GM10266 (cell line): ENCODE measurements at regions not wholly inside any gene's neighbourhood (a gene's known extent, or its start where the extent isn't known, plus 50 kb on each side); places are given as distances from the start of the nearest gene placed in this dataset.
"Not testable (repeated sequence)": the region's sequence is repeated elsewhere in the genome, so short reads cannot be mapped to it uniquely, and the experiment has no call there.

Experiments used
- DNase-seq: peaks from one replicate; pipeline ENCODE4 v3.0.0; 2012; ENCODE audit errors: extremely low spot score
- TF ChIP-seq, protein P1 (sequence below): IDR thresholded peaks from 2 replicates; pipeline ENCODE4 v1.5.1; 2012; ENCODE audit warnings: mild to moderate bottlenecking, low read depth; ENCODE audit not compliant: control insufficient read depth, insufficient read depth; ENCODE audit errors: missing control alignments

DNA sequence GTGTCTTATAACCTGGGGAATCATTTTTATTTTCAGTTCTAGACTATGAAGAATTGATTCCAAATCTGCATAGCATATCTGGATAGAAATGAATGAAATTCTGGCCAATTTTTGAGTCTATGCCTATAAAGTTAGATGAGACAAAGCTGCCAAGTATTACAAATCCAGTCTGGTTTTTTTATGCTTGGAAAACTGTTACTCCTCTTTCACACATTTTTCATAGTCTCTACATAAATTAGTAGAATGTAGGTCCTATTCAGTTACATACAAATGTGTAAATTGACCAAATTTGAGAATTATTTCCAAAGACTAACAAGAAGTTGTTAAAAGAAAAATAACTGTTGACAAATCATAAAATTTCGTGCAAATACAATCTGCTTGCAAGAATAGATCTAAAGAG, 1505.2 kb downstream of the AMY1C start:
- TF ChIP-seq, protein P1, sequence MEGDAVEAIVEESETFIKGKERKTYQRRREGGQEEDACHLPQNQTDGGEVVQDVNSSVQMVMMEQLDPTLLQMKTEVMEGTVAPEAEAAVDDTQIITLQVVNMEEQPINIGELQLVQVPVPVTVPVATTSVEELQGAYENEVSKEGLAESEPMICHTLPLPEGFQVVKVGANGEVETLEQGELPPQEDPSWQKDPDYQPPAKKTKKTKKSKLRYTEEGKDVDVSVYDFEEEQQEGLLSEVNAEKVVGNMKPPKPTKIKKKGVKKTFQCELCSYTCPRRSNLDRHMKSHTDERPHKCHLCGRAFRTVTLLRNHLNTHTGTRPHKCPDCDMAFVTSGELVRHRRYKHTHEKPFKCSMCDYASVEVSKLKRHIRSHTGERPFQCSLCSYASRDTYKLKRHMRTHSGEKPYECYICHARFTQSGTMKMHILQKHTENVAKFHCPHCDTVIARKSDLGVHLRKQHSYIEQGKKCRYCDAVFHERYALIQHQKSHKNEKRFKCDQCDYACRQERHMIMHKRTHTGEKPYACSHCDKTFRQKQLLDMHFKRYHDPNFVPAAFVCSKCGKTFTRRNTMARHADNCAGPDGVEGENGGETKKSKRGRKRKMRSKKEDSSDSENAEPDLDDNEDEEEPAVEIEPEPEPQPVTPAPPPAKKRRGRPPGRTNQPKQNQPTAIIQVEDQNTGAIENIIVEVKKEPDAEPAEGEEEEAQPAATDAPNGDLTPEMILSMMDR, result no peak

DNA sequence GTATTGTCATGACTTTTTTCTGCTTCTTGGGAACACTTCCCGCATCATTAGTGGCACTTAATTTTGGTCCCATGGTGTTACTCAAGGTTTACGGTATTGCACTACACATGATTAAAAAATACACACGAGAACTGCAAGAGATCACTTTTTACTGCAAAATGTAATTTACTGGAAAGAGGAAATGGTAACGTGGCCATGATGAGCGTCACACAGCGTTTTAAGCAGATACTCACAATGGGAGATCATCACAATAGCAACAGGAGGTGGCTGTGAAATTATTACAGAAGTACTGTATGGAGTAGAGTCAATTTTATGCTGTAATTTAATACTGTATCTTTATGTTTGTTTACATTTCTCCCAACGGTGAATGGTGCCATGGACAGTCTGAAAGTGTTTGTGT, 1510.3 kb downstream of the AMY1C start:
- TF ChIP-seq, protein P1, result no peak

More for the DNA sequence above, 1505.2 kb downstream of the AMY1C start:
- DNase-seq, result no peak

GRCh38 chr1:105270966-105271365, 1521.3 kb downstream of the AMY1C start:
- TF ChIP-seq, protein P1, result no peak
- DNase-seq, result no peak

More for the DNA sequence above, 1510.3 kb downstream of the AMY1C start:
- no peak for DNase-seq

GRCh38 chr1:105272376-105272775, 1522.7 kb downstream of the AMY1C start:
- DNase-seq, result not testable (repeated sequence)

- DNase-seq, result no peak
- TF ChIP-seq, protein P1, result no peak
Observed at GRCh38 chr1:105294838-105295237, 1545.1 kb downstream of the AMY1C start.

DNA sequence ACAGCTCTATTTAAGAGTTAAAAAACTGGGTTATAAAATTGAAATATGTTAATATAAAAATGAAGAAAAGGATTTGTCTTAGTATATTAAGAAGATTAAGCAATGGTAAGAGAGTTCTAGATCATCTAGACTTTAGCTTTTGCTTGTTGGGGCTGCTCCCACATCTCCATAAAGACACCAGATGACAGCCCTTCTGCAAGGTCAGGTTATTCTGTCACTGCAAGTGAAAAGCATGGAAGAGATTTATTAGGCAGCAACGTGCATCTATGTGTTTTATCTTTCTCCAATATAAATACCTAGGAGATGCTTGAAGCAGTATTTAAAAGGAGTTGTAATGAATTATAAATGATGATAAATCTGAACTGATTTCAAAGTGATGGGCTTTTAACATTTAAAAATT, 1560.4 kb downstream of the AMY1C start:
- TF ChIP-seq, protein P1, result no peak
- DNase-seq, result no peak

DNA sequence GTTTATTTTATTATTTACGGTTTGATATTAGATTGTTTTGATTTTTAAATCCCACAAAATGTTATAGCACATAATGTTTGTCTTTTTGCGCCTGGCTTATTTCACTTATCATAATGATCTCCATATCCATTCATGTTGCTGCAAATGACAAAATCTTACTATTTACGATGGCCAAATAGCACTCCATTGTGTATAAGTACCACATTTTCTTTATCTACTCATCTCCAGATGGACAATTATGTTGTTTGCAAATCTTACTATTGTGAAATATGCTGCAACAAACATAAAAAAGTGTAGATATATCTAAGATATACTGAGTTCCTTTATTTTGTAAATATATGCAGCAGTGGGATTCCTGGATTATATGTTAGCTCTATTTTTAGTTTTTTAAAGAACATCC, 1568.3 kb downstream of the AMY1C start:
- no peak for DNase-seq
- TF ChIP-seq, protein P1, result no peak

- no peak for DNase-seq
- TF ChIP-seq, protein P1, result no peak
Observed at GRCh38 chr1:105326886-105327285, 1577.2 kb downstream of the AMY1C start.
